ENCODE measurements at regions not wholly inside any gene's neighbourhood (a gene's known extent, or its start where the extent isn't known, plus 50 kb on each side); places are given as distances from the start of the nearest gene placed in this dataset.
"Not testable (repeated sequence)": the region's sequence is repeated elsewhere in the genome, so short reads cannot be mapped to it uniquely, and the experiment has no call there.

DNA sequence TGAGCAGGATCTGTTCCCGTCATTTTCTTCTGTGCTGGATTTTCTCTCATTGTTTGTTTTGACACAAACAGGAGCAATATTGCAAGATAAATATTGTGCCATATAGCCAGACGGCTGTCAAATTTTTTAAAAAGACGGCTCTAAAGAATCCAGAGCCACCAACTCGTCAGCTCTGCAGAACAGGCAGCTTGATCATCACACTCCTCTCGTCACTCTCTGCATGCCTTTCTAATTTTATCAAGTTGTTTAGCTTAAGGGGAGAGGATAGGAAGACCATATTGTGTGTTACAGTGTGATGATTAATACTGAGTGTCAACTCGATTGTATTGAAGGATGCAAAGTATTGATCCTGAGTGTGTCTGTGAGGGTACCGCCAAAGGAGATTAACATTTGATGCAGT lies 562.8 kb downstream of the GALC start:
- no peak for DNase-seq (ENCODE audit: low spot score)

- DNase-seq (ENCODE audit: low spot score): no peak
Measured at GRCh38 chr14:87419925-87420324, 573.1 kb downstream of the GALC start.

GRCh38 chr14:87411370-87411769 lies 581.6 kb downstream of the GALC start:
- DNase-seq (ENCODE audit: low spot score): no peak

- no peak for DNase-seq (ENCODE audit: low spot score)
Measured at GRCh38 chr14:87409393-87409792, 583.6 kb downstream of the GALC start.

DNA sequence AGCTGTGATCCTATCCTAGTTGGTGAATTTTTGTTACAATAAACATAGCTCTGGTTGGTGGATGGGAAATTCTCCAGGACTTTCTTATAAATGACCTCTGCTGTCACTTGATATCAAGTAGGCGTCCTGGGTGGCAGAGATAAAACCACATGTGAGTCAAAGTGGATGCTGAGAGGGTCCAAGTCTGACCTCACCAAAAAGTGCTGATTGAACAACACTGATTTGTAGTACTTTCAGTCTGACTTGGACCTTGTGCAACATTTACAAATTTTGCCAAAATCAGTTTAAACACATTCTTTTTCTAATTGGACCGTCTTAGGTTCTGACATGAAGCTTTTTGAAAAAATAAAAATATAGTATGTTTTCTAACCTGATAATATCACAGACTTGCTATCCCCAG lies 585.6 kb downstream of the GALC start:
- DNase-seq (ENCODE audit: low spot score): no peak

DNA sequence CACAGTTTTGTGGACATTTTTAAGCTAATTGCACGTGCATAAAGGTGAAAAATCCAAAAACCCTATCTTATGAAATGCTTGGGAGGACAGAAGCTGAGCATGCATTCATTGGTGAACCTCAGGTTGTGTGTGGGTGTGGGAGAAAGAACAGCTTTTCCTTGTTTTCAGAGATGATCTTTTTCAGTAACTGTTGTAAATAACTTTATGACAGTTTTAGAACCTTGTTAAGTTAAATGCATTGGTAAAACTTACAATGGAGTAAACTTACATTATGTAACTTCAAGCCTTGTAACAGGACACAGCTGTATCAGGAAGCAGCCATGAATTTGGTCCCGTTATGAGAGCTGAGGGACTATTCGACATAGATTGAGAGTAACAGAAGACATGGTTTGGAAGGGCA lies 587.4 kb downstream of the GALC start:
- no peak for DNase-seq (ENCODE audit: low spot score)

- no peak for DNase-seq (ENCODE audit: low spot score)
Measured at GRCh38 chr14:87397499-87397898, 595.5 kb downstream of the GALC start.

GRCh38 chr14:87391066-87391465 lies 601.9 kb downstream of the GALC start:
- DNase-seq (ENCODE audit: low spot score): no peak

DNA sequence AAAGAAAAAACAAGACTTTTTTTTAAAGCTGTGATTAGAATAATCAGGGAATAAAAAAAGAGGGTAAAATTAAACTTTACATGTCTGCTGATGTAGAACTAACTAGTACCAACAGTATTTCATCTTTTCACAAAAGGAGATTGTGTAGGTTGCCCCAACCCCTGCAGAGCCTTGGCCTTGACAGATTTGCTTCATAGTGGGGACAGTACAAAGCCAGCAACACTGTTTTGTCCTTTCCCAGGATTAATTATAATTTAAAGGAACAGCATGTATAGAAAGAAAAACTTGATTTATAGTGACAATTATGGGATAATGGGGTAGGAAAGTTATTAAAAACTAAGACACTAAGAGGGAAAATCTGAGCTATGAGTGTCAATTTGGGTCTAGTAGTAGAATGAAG lies 604.0 kb downstream of the GALC start:
- no peak for DNase-seq (ENCODE audit: low spot score)

DNA sequence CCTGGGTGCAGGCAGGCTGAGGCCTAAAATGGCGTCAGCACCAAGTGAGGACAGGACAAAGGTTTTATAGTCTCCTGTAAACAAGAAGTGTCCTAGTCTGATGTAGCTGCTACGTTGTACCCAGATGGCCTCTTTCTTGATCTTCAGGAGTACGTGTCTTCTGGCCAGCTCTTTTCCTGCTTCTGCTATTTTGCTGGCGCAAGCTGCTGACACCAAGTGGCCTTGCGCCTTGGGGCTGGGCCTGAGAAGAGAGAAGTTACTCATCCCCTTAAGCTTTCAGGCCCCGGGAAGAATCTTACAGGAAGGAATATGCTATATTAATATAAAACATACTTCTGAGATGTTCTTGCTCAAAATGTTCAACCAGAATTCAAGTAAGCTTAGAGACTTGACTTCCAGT lies 605.2 kb downstream of the GALC start:
- DNase-seq (ENCODE audit: low spot score): no peak

DNA sequence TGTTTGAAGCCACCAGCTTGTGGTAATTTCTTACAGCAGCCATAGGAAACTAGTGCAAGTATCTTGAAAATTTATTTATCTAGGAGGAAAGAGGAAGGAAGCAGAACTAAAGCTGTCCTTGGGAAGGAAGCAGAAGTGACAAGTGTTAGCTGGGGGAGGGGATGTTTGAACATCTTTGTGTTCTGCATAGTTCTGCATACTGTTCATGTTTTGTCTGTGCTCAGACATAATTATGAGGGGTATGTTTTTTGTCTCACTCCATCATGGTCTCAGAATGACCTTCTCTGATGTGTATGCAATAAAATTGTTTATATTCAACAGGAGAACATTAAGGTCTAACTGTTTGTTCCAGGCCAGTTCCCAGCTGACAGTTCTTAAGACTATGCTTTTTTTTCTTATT lies 606.5 kb downstream of the GALC start:
- no peak for DNase-seq (ENCODE audit: low spot score)

- no peak for DNase-seq (ENCODE audit: low spot score)
Measured at GRCh38 chr14:87380054-87380453, 612.9 kb downstream of the GALC start.

DNA sequence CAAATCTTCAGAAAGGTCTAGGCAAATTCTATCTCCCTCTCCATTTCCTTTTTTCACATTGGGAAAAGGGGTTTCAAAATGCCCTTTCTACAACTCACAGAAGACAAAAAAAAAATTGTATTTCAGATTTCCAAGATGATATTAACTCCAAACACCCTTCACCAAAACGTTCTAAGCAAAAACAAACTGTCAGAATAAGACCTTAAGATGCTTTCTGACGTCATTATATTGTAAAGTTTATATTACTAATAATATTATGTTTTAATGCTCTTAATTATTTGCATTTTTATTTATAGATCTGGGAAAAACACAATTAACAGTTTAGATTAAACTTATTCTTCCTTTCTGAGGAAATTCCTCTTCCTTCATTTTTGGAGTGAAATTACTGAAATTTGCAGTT lies 624.2 kb downstream of the GALC start:
- DNase-seq (ENCODE audit: low spot score): no peak

- not testable (repeated sequence) for DNase-seq (ENCODE audit: low spot score)
Measured at GRCh38 chr14:87360246-87360645, 632.7 kb downstream of the GALC start.

DNA sequence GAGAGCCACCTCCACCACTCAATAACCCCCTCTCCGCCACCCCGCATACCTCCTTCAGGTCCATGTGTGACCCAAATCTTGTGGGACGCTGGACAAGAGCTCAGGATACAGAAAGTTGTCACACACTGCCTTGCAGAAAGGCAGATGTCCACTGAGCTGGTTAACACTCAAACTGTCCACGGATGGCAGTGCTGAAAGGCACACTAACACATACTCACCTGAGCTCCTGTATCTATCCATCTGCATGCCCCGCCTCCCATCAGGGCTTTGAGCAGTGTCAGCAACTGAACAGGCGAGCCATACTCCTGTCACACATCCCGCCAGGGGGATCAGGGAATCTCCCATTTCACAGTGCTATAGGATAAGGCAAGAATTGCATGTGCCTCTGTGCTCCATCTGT lies 642.0 kb downstream of the GALC start:
- no peak for DNase-seq (ENCODE audit: low spot score)

- DNase-seq (ENCODE audit: low spot score): no peak
Measured at GRCh38 chr14:87349921-87350320, 643.1 kb downstream of the GALC start.

- DNase-seq (ENCODE audit: low spot score): no peak
Measured at GRCh38 chr14:87343652-87344051, 649.3 kb downstream of the GALC start.

DNA sequence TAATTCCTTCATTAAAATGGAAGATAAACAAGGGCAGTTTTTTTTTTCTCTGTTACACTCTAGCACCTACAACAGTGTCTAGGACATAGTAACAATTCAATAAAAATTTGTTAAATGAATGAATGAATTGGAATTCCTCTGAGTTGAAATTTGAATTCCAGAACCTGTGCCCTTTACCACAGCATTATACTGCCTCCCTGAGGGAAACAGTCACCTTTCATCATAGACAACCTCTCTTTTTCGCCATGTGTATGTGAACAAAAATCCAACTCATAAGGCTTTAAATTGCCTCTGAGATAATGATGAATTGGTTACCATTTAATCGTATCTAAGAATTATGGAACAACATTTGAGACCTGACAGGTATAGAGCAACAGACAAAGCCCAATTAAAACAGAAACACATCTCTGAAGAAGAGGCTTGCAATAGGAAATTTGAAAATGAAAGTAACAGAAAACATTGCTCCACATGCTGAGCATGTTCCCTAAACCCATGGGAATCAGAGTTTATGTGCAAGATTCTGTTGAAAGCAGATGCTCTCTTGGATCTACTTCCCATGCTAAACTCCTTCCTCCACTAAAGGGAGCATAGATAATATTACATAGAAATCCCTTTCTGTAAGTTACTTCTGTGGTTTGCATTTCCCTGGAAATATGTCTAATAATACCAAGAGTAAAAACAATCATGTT lies 657.8 kb downstream of the GALC start:
- DNase-seq (ENCODE audit: low spot score): no peak

DNA sequence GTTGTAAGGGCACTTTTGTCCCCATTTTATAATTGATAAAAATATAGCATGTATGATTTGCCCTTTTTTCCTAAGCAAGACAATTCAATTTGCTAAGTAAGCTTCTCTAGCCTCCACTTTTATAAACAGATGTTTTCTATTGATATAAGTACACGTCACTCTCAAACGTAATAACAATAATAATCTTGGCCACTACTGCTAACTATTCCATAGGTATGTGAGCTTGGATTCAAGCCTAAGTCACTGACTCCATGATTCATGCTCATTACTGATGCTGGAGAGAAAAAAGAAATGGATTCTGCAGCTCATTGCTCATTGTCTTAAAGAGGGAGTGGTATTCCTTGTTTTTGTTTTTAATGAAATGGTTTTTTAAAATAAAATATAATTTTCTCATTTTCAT lies 661.0 kb downstream of the GALC start:
- DNase-seq (ENCODE audit: low spot score): no peak

DNA sequence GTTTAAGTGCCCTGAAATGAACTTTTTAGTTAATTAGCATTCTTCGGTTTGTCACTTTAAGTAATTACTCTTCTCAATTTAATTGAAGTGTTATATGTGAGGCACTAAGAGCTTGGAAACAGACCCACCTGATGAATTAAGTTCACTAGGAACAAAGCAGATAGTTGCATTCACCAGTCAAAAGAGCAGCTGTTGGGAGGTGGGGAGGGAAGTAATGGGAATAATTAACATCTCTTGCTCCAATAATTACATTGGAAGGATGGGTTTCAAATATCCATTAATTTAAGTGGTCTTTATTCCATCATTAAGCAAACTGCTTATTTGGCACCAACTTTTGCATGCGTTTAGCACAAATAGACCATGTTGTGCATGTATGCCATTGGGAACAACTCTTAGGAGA lies 667.2 kb downstream of the GALC start:
- DNase-seq (ENCODE audit: low spot score): no peak

DNA sequence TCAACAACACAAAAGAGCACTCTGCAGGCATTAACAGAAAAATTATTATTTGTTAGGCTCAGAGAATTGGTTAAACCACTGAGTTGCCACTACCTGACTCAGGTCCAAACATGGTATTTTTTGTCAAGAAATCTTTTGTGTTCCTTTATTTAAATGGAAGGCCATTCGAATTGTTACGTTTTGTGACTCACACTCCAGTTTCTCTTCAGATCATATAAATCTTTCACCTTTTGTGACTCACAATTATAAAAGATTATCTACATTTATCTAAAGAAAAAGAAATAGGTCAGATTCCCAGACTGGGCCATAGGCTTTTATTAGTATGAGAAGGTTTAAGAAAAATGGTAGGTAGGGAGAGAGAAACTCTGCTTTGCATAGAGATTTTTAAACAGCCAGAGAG lies 669.8 kb downstream of the GALC start:
- no peak for DNase-seq (ENCODE audit: low spot score)

DNA sequence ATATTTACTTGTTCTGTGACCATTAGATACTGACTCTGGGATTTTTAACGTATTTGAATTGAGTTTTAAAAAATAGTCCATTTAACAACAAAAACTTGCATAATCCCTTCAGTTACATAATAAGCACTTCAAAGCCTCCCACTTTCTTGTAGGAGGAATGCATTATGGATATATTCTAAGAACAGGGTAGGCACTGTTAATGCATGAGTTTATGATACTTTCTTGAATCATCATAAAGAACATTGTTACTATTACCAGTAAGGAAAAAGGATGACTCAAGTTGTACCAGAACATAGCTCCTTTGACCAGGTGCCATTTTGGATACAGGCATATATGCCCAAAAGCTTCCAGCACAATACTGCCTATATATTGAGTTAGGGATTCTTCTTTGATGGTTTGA lies 671.4 kb downstream of the GALC start:
- DNase-seq (ENCODE audit: low spot score): no peak

DNA sequence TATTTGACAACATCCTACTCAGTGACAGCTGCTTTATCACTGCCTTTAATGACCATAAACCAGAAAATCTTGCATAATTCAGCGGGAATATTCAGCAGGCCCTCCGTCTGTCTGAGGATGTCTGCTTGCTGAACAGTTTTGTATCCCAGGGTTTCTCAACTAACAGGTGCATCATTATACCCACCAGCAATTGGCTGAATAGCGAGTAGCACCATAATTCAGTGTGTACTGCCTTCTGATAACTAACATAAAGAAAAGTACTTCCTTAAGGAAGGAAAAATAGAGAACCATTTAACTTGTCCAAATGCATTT lies 680.1 kb downstream of the GALC start:
- no peak for DNase-seq (ENCODE audit: low spot score)

- no peak for DNase-seq (ENCODE audit: low spot score)
Measured at GRCh38 chr14:87312169-87312893, 680.7 kb downstream of the GALC start.
